Activated gamma-delta T cell treated with Interleukin-2 at 50 U/mL for 16 hours (primary cell): ENCODE measurements at regions not wholly inside any gene's neighbourhood (a gene's known extent, or its start where the extent isn't known, plus 50 kb on each side); places are given as distances from the start of the nearest gene placed in this dataset.
A peak's percentile ranks its signal among the peaks of the same experiment; 100 is the strongest.
"Not testable (repeated sequence)": the region's sequence is repeated elsewhere in the genome, so short reads cannot be mapped to it uniquely, and the experiment has no call there.

ENCODE experiments used
- DNase-seq: peaks from one replicate; pipeline ENCODE4 v3.0.0-alpha.2; 2020

DNA sequence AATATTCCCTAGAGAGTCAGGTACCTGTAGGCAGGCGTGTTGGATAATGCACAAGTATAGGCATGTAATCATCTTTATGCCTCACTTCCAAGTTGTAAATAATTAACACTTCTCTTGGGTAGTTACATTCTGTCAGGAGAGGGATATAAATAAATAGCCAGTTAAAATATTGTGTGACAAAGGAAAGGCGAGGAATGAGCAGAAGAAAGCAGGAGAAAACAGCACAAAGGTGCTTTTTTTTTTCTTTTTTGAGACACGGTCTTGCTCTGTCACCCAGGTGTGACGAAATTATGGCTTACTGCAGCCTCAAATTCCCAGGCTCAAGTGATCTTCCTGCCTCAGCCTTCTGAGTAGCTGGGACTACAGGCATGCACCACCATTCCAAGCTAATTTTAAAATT is 99.2 kb upstream of the LYZL2 start:
- DNase-seq, result no peak

DNA sequence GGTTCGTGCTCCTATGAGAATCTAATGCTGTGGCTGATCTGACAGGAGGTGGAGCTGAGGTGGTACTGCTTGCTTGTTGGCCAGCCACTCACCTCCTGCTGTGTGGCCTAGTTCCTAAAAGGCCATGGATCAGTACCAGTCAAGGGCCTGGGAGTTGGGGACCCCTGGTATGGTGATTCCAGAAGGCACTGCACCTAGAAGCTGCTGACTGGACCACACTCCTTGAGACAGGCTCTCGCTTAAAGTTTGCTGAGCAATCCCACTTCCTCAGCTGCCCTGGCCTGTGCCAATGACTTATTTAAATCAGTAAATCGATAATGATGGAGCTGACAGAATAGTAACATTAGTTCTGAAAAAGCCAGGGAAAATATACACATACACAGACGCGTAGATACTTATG is 98.6 kb upstream of the LYZL2 start:
- no peak for DNase-seq

DNA sequence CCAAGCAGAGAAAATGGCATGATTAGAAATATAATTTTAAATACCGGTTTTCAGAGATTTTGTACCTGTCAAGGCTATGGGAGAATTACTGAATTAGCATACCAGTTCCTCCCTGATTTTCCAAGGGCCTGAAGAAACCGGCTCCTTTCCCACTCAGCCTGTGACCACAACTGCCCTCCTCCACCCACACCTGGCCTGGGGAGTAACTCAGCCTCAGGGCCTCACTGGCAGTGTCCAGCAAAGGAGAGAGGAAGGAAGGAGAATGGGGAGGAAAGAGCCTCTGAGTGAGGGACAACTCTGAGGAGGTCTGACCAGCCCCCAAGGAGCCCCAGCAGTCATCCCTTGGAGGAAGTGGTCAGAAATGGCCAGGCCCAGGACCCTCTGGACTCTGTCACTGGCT is 98.0 kb upstream of the LYZL2 start:
- no peak for DNase-seq

DNA sequence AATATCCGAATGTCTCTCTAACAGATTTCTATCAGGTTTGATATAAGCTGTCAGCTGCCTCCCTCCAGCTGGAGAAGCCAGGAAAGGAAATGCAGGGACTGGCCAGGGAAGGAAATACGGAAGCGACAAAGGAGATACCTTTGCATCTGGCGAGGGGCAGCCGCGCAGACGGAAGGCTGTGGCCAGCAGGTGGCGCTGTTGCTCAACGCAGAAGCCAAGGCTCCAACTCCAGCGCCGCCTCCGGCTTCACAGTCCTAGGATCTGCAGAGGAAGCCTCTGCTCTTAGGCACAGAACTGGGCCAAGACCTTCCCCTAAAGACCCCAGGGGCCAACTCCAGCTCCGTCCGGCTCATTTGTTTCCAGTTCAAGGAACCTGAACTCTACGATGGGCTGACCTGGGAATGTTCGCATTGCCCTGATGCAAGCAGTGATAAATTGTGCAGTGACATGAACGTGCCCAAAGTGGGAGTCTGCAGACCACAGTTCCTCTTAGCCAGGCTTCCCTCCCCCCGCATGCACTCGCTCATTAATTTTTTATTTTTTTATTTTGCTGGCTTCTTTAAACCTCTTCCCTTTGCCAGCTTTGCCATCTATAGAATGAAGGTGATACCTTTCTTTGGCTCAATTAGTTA is 97.3 kb upstream of the LYZL2 start:
- peak; percentile 81 for DNase-seq

GRCh38 chr10:30725661-30726060 is 96.1 kb upstream of the LYZL2 start:
- no peak for DNase-seq

GRCh38 chr10:30724296-30724695 is 94.7 kb upstream of the LYZL2 start:
- no peak for DNase-seq

- no peak for DNase-seq
Observed at GRCh38 chr10:30722956-30723620, 93.5 kb upstream of the LYZL2 start.

DNA sequence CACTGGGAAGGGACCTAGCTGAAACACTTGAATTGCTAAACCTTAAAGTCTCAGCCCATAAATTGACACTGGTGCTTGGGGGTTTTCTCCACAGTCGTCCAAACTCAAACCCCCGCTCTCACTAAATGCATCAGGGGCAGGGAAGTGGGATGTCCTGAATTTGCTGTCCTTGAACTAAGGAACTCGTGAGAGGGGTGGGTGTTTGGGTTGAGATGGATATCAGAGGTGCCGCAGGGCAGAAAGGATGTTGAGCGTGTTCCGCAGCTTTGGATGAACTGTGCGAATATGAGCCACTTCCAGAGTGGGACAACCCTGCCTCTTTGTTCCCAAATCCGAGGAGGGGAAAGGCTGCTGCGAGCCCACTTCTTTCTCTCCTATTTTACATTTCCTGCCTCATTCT is 90.3 kb upstream of the LYZL2 start:
- DNase-seq, result no peak

- no peak for DNase-seq
Observed at GRCh38 chr10:30709700-30710358, 80.3 kb upstream of the LYZL2 start.

DNA sequence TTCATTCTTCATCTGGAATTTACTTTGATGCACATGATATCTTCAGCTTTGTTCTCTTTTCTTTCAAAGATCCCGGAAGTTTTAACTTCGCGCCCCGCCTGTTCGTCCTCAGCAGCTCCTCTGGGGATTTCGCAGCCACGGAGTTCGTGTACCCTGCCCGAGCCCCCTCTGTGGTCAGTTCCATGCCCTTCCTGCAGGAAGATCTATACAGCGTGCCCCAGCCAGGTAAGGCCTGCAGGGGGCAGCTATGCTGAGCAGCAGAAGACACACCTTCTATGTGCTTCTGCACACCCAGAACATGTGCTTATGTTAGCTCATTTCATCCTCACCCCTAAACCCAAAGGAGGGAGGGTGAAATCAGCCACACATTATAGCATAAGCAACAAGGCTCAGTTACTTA is 79.7 kb upstream of the LYZL2 start:
- DNase-seq, result no peak

DNA sequence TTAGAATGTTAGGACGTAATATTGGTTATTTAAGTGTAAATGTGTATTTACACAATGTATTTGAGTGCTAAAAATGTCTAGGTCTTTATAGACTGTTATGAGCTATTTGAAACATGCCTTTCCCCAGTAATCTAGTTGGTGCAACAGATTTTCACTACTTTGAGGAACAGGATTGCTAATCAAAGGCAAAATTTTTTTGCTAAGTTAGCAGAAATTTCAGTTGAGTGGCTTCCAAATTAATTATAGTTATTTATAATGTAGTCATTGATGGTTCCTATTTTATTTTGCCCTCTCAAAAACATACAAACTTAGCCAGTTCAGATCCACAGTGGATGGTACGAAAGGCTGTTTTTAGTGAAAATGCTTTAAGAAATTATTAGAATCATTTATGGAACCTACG is 78.7 kb upstream of the LYZL2 start:
- no peak for DNase-seq

- not testable (repeated sequence) for DNase-seq
Observed at GRCh38 chr10:30706189-30706588, 76.6 kb upstream of the LYZL2 start.

- no peak for DNase-seq
Observed at GRCh38 chr10:30705625-30706149, 76.1 kb upstream of the LYZL2 start.

GRCh38 chr10:30705101-30705624 is 75.6 kb upstream of the LYZL2 start:
- peak; percentile 13 for DNase-seq

- DNase-seq, result not testable (repeated sequence)
Observed at GRCh38 chr10:30704601-30705100, 75.1 kb upstream of the LYZL2 start.

GRCh38 chr10:30704026-30704600 is 74.6 kb upstream of the LYZL2 start:
- DNase-seq, result no peak

DNA sequence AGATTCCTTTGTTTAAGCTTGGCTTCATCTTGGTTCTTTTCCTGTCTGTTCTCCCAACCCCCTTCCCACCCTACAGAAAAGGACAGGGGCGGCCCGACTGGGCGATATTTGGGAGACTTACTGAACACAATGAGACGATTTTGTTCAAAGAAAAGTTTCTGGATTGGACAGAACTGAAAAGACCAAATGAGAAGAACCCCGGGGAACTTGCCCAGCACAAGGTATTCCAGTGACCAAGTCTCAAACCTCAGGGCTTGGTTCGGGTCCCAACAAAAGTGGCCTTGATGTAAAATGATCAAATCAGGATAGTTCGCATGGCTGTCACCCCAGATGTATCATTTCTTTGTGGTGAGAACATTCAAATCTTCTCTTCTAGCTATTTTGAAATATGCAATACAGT is 73.9 kb upstream of the LYZL2 start:
- DNase-seq, result not testable (repeated sequence)

DNA sequence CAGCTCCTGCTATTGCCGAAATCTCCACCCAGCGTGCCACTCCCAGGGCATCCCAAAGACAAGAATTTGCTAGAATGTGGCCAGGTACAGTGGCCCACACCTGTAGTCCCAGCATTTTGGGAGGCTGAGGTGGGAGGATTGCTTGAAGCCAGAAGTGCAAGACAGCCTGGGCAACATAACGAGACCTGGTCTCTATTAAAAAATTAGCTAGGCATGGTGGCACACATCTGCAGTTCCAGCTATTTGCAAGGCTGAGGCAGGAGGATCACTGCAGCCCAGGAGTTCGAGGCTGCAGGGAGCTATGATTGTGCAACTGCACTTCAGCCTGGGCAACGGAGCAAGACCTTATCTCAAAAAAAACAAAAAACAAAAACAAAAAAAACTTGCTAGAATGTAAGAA is 73.3 kb upstream of the LYZL2 start:
- no peak for DNase-seq

DNA sequence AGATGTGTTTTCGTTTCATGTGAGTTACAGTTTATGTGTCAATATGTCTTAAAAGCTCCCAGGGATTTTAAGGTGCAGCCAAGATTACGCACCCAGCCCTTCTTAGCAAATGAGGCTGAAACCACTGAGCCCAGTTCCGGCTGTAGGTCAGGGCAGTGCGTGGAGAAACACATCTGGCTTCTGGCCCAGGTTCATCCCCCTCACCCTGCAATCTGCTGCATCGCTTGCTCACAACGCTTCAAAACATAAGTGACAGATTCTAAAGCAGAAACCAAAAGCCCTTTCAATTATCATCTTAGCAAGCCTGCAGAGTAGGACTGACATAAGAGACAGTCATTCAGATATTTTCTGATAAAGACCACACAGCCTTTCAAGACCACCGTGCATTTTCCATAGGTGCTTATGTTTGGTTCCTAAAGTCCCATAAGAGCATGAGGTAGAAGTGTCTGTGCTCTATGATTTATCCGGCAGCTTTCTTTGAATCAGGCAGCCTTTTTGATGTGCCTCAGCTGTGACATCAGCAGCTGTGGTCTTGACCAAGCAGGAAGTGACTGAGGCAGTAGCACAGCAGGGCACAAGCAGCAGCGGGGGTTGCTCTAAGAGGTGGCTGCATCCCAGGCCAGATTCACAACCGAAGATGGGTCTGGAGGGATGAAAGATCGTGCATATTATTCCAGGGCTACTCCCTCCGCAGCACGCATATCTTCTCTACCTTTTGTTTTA is 72.1 kb upstream of the LYZL2 start:
- DNase-seq, result peak; percentile 64

- no peak for DNase-seq
Observed at GRCh38 chr10:30697806-30698205, 68.3 kb upstream of the LYZL2 start.

DNA sequence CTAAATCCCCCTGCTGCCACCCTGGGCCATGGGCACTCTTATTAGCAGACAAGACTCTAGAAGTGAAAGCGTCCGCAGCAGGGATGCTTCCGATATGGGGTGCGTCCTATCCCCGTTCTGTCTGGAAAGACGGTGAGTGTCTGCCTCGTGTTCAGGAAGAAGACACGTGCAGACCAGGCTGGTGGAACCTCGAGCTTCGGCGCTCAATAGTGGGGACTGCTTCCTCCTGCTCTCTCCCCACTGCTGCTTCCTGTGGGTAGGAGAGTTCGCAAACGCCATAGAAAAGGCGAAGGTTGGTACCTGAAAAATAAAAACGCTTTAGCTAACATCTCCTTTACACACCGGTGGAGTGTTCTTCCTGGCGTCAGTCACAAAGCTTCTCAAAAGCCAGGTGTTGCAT is 67.7 kb upstream of the LYZL2 start:
- DNase-seq, result not testable (repeated sequence)

DNA sequence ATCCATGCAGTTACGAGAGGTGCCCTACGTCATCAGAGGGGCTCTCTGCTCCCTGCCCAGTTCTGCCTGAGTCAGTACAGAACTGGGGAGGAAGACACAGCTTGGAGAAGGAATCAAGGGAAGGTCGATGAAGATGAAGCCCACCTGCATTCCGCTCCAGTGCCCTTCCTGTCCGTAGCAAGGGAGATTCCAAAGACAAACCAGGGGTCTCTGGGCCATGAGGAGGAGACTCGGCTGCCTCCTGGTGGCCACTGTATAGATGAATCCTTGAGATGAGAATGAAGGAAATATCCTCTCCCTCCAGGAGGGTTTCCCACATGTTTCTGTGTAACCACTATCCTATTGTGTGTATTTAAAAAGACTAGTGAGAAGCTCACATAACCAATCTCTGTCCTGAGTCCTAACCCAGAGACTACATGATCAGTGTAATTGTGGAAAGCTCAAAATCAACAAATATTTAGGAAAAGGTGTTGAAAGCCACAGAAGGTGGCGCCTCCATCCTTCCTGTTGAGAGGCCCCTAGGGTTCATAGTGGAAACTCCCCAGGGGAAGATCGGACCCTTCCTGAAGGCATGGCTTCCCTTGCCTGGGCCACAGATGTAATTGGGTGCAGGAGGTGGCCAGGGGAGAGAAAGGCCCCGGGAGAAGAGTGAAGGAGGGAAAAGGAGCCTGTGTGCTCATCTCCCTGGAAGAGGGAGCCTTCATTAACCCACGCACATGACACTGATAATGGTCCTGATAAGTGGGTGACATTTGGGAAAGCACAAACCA is 67.0 kb upstream of the LYZL2 start:
- not testable (repeated sequence) for DNase-seq
